ENCODE measurements at regions not wholly inside any gene's neighbourhood (a gene's known extent, or its start where the extent isn't known, plus 50 kb on each side); places are given as distances from the start of the nearest gene placed in this dataset.
A peak's percentile ranks its signal among the peaks of the same experiment; 100 is the strongest.

DNA sequence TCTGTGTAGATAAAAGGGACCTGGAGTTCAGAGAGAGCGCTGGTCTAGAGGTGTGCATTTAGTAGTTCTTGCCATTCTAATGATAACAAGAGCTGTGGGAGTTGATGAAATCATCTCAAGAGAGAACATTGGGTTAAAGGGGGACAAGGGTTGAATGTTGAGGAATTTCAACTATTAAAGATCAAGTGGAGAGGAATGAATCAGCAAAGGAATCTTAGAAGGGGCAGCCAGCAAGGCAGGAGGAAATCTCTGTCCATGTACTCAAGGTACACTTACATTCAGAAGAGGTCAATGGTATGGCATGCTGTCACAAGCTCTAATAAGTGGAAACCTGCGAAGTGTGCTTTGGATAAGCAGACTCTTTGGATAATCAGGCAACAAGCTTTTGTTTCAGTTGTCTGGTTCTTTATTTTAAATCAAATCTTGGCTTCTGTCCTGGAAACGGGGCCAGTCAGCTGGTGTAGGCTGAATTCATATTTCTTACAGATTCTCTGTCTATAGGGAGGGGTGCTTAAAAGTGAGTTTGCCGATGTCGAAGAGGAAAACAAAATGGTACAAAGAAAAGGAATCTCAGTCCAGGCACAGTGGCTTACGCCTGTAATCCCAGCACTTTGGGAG, 320.5 kb upstream of the CD180 start:
- peak; percentile 97 for DNase-seq (ENCODE audit: low read depth)
- H3K4me3 ChIP-seq (ENCODE audit: low read depth, low read length), result no peak overlapping the region
- TF ChIP-seq, protein P1, sequence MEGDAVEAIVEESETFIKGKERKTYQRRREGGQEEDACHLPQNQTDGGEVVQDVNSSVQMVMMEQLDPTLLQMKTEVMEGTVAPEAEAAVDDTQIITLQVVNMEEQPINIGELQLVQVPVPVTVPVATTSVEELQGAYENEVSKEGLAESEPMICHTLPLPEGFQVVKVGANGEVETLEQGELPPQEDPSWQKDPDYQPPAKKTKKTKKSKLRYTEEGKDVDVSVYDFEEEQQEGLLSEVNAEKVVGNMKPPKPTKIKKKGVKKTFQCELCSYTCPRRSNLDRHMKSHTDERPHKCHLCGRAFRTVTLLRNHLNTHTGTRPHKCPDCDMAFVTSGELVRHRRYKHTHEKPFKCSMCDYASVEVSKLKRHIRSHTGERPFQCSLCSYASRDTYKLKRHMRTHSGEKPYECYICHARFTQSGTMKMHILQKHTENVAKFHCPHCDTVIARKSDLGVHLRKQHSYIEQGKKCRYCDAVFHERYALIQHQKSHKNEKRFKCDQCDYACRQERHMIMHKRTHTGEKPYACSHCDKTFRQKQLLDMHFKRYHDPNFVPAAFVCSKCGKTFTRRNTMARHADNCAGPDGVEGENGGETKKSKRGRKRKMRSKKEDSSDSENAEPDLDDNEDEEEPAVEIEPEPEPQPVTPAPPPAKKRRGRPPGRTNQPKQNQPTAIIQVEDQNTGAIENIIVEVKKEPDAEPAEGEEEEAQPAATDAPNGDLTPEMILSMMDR (conservative IDR thresholded peaks at IDR 0.05; ENCODE audit: low read depth, low read length), result no peak

DNA sequence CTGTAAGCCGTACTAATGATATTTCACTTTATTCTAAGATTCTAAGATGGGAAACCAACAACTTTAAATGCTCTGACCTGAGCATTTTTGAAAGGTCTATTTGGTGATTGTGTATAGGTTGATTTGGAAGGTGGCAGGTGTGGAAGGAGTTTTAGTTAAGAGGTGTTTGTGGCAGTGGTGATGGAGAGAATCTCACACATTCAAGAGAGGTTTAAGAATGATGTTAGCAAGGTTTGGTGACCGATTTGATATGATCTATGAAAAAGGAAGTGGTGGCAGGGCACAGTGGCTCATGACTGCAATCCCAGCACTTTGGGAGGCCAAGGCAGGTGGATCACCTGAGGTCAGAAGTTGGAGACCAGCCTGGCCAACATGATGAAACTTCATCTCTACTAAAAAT, 319.2 kb upstream of the CD180 start:
- TF ChIP-seq, protein P1 (conservative IDR thresholded peaks at IDR 0.05; ENCODE audit: low read depth, low read length), result no peak
- H3K4me3 ChIP-seq (ENCODE audit: low read depth, low read length), result no peak overlapping the region
- DNase-seq (ENCODE audit: low read depth), result no peak

DNA sequence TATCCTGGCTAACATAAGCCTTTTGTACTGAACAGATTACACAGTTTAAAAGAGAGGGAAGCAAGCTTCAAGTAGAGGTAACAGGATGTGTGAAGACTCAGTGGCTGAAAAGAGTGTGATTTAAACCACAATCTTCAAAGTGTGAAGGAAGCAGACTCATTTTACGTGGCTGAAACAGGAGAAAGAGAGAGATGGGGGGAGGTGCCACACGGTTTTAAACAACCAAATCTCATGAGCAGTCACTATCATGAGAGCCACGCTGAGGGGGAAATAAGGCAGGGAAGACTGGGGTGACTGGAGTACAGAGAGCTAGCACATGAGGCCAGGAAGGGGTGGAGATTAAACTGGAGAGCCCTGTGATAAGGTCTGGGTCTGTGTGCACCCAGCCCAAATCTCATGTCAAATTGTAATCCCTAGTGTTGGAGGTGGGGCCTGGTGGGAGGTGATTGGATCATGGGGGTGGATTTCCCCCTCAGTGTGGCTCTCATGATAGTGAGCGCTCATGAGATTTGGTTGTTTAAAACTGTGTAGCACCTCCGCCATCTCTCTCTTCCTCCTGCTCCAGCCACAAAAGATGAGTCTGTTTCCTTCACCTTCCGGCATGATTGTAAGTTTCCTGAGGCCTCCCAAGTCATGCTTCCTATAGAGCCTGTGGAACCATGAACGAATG, 318.6 kb upstream of the CD180 start:
- TF ChIP-seq, protein P1 (conservative IDR thresholded peaks at IDR 0.05; ENCODE audit: low read depth, low read length), result no peak
- no peak overlapping the region for H3K4me3 ChIP-seq (ENCODE audit: low read depth, low read length)
- no peak for DNase-seq (ENCODE audit: low read depth)

DNA sequence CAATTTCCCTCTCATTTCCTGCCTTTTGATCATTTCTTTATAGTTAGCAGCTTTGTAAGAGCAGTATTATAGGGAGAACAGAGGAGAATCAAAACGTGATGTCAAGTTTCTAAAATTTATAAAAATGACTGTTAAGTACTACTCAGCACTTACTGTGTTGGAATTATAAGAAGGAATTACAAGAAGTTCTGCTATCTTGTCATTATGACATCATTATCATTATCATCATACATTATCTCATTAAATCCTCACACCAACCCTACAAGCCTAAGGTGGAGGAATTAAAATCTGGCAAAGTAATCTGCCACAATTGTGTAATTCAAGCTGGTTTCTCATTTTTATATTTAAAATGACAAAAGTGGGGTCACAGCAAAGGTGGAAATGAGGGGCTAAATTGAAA, 316.2 kb upstream of the CD180 start:
- TF ChIP-seq, protein P1 (conservative IDR thresholded peaks at IDR 0.05; ENCODE audit: low read depth, low read length), result no peak
- no peak for DNase-seq (ENCODE audit: low read depth)
- no peak overlapping the region for H3K4me3 ChIP-seq (ENCODE audit: low read depth, low read length)

- peak; percentile 31 for DNase-seq (ENCODE audit: low read depth)
- H3K4me3 ChIP-seq (ENCODE audit: low read depth, low read length), result no peak overlapping the region
- TF ChIP-seq, protein P1 (conservative IDR thresholded peaks at IDR 0.05; ENCODE audit: low read depth, low read length), result no peak
These were observed 315.3 kb upstream of the CD180 start for GRCh38 chr5:67511911-67512310.

DNA sequence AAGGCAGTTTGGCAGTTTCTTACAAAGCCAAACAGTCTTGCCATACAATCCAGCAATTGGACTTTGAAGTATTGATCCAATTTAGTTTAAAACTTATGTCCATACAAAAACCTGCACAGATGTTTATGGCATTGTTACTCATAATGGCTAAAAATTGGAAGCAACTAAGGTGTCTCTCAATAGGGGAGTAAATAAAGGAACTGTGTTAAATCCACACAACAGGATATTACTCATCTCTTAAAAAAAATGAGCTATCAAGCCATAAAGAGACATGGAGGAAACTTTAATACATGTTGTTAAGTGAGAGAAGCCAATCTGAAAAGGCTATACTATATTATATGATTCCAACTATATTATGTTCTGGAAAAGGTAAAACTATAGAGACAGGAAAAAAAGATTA, 313.6 kb upstream of the CD180 start:
- H3K4me3 ChIP-seq (ENCODE audit: low read depth, low read length), result no peak overlapping the region
- TF ChIP-seq, protein P1 (conservative IDR thresholded peaks at IDR 0.05; ENCODE audit: low read depth, low read length), result no peak
- no peak for DNase-seq (ENCODE audit: low read depth)
